ENCODE measurements at regions not wholly inside any gene's neighbourhood (a gene's known extent, or its start where the extent isn't known, plus 50 kb on each side); places are given as distances from the start of the nearest gene placed in this dataset.
"Not testable (repeated sequence)": the region's sequence is repeated elsewhere in the genome, so short reads cannot be mapped to it uniquely, and the experiment has no call there.

DNA sequence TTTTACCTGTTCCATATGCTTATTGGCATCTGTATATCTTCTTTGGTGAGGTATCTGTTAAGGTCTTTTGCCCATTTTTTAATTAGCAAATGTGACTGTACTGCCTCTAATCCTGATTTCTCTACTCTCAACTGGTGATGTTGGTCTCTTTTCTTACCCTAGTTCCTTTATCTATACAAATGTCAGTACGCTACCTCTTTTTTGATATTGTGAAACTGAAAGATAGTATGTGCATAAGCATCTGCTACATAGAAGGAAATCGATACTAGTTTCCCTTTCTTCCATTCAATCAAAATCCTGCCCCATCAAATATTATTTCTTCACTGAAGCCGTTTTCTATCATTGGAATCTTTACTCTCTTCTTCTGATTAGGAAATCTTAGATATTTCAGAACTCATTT lies 194.9 kb upstream of the SPOPL start:
- no peak overlapping the region for H2AFZ ChIP-seq (ENCODE audit: low read length, unreplicated experiment)
- no peaks in the 10 kb centered on the region for H3K27me3 ChIP-seq (ENCODE audit: insufficient read depth, low read length)
- no peaks in the 10 kb centered on the region for H3K36me3 ChIP-seq (ENCODE audit: insufficient read depth, low read length)
- no peaks in the 10 kb centered on the region for H3K4me1 ChIP-seq (ENCODE audit: control insufficient read depth, insufficient read depth, low read length, unreplicated experiment)
- no peak overlapping the region for H3K27ac ChIP-seq (ENCODE audit: low read depth, low read length)
- H3K79me2 ChIP-seq (ENCODE audit: control insufficient read depth, insufficient read depth, low read length, unreplicated experiment): no peaks in the 10 kb centered on the region
- no peak overlapping the region for H3K4me3 ChIP-seq (ENCODE audit: low read depth, low read length)

DNA sequence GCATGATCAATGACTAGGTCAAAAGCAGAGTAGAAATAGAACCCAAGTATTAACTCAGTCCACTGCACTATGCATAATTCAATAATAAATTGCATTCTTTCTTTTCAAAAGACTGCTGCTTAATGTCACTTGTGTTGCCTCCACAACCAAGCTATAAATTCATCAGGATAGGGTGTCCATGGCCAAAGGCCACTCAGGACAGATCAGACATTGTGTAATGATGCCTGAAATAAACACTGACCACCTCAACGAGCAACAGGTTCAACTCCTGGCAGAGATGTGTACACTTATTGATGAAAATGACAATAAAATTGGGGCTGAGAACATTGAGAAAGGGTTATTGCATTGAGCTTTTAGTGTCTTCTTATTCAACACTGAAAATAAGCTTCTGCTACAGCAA lies 194.5 kb upstream of the SPOPL start:
- no peak overlapping the region for H3K4me3 ChIP-seq (ENCODE audit: low read depth, low read length)
- H3K36me3 ChIP-seq (ENCODE audit: insufficient read depth, low read length): no peaks in the 10 kb centered on the region
- no peak overlapping the region for H3K27ac ChIP-seq (ENCODE audit: low read depth, low read length)
- H3K79me2 ChIP-seq (ENCODE audit: control insufficient read depth, insufficient read depth, low read length, unreplicated experiment): no peaks in the 10 kb centered on the region
- no peak overlapping the region for H2AFZ ChIP-seq (ENCODE audit: low read length, unreplicated experiment)
- H3K4me1 ChIP-seq (ENCODE audit: control insufficient read depth, insufficient read depth, low read length, unreplicated experiment): no peaks in the 10 kb centered on the region
- no peaks in the 10 kb centered on the region for H3K27me3 ChIP-seq (ENCODE audit: insufficient read depth, low read length)

DNA sequence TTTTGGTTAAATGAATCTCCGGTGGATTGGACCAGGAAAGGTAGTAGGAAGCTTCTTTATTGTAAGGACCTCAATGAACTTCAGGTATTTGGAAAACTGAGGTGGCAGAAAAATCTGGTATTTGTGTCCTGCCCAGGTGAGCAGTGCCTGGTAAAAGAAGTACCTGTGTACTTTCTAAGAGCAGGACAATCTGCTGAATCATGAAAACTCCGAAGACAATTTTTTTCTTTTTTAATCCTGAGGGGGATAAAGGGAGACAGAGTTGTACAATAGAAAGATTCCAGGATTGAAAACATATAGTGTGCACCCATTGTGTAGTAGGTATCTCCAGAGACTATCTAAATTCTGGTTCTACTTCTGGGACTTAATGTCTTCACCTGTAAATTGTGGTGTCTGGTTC lies 191.8 kb upstream of the SPOPL start:
- no peaks in the 10 kb centered on the region for H3K79me2 ChIP-seq (ENCODE audit: control insufficient read depth, insufficient read depth, low read length, unreplicated experiment)
- no peak overlapping the region for H2AFZ ChIP-seq (ENCODE audit: low read length, unreplicated experiment)
- H3K27me3 ChIP-seq (ENCODE audit: insufficient read depth, low read length): no peaks in the 10 kb centered on the region
- H3K27ac ChIP-seq (ENCODE audit: low read depth, low read length): no peak overlapping the region
- no peaks in the 10 kb centered on the region for H3K36me3 ChIP-seq (ENCODE audit: insufficient read depth, low read length)
- H3K4me1 ChIP-seq (ENCODE audit: control insufficient read depth, insufficient read depth, low read length, unreplicated experiment): no peaks in the 10 kb centered on the region
- H3K4me3 ChIP-seq (ENCODE audit: low read depth, low read length): no peak overlapping the region

DNA sequence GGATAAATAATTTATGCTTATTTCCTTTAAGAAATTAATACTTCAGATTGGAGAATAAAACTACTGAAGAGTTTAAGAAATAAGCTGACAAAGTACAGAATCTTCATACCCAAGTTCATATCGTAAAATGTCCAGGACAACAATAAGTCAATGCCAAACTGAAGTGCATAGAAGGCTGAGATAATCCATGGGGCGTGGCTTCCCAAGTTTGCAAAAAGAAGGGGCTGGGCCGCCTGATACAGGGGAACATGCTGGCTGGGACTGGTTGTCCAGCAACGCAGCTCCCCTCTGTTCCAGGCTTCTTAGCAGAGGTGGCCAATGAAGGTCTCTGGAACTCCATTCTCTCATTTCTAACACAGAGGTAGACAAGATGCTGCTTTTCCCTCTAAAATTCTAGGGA lies 189.5 kb upstream of the SPOPL start:
- Histone ChIP-seq H3K4me1 (ENCODE audit: control insufficient read depth, insufficient read depth, low read length, unreplicated experiment) (no peaks in the 10 kb centered on the region), H3K79me2 (ENCODE audit: control insufficient read depth, insufficient read depth, low read length, unreplicated experiment) (no peaks in the 10 kb centered on the region), H3K27ac (ENCODE audit: low read depth, low read length) (no peak overlapping the region), H3K27me3 (ENCODE audit: insufficient read depth, low read length) (no peaks in the 10 kb centered on the region), H3K4me3 (ENCODE audit: low read depth, low read length) (no peak overlapping the region), H3K36me3 (ENCODE audit: insufficient read depth, low read length) (no peaks in the 10 kb centered on the region), H2AFZ (ENCODE audit: low read length, unreplicated experiment) (no peak overlapping the region)

DNA sequence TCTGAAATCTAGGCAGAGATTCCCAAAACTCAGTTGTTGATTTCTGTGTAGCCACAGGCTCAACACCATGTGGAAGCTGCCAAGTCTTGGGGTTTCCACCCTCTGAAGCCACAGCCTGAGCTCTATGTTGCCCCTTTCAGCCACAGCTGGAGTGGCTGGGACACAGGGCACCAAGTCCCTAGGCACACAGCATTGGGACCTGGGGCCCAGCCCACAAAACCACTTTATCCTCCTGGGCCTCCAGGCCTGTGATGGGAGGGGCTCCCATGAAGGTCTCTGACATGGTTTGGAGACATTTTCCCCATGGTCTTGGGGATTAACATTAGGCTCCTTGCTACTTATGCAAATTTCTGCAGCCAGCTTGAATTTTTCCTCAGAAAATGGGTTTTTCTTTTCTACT lies 186.0 kb upstream of the SPOPL start:
- not testable (repeated sequence) for H3K4me3 ChIP-seq (ENCODE audit: low read depth, low read length); H3K27ac ChIP-seq (ENCODE audit: low read depth, low read length); H3K79me2 ChIP-seq (ENCODE audit: control insufficient read depth, insufficient read depth, low read length, unreplicated experiment); H3K36me3 ChIP-seq (ENCODE audit: insufficient read depth, low read length); H3K4me1 ChIP-seq (ENCODE audit: control insufficient read depth, insufficient read depth, low read length, unreplicated experiment); H2AFZ ChIP-seq (ENCODE audit: low read length, unreplicated experiment); H3K27me3 ChIP-seq (ENCODE audit: insufficient read depth, low read length)

DNA sequence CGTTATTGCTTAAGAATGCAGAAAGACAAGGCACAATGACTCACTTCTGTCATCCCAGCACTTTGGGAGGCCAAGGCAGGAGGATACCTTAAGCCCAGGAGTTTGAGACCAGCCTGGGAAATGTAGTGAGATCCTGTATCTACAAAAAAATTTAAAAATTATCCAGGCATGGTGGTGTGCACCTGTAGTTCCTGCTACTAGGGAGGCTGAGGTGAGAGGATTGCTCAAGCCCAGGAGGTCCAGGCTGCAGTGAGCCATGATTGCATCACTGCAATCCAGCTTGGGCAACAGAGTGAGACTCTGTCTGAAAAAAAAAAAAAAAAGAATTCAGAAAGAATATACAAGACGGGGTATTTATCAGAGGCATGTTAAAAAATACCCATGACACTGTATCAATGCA lies 182.0 kb upstream of the SPOPL start:
- no peaks in the 10 kb centered on the region for H3K27me3 ChIP-seq (ENCODE audit: insufficient read depth, low read length)
- no peak overlapping the region for H3K4me3 ChIP-seq (ENCODE audit: low read depth, low read length)
- no peaks in the 10 kb centered on the region for H3K36me3 ChIP-seq (ENCODE audit: insufficient read depth, low read length)
- H2AFZ ChIP-seq (ENCODE audit: low read length, unreplicated experiment): no peak overlapping the region
- no peaks in the 10 kb centered on the region for H3K4me1 ChIP-seq (ENCODE audit: control insufficient read depth, insufficient read depth, low read length, unreplicated experiment)
- H3K27ac ChIP-seq (ENCODE audit: low read depth, low read length): no peak overlapping the region
- H3K79me2 ChIP-seq (ENCODE audit: control insufficient read depth, insufficient read depth, low read length, unreplicated experiment): no peaks in the 10 kb centered on the region

DNA sequence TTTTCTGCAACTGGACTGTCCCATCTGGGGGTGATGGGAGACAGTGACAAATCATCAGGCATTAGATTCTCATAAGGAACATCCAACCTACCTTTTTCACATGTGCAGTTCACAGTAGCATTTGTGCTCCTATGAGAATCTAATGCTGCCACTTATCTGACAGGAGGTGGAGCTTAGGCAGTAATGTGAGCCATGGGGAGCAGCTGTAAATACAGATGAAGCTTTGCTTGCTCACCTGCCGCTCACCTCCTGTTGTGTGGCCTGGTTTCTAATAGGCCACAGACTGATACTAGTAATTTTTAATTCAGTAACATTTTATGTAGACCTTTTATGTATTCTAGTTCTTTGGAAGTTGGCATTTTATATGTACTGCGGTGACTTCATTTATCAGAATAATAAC lies 180.1 kb upstream of the SPOPL start:
- Histone ChIP-seq H3K4me3 (ENCODE audit: low read depth, low read length) (no peak overlapping the region), H3K27me3 (ENCODE audit: insufficient read depth, low read length) (no peaks in the 10 kb centered on the region), H3K79me2 (ENCODE audit: control insufficient read depth, insufficient read depth, low read length, unreplicated experiment) (no peaks in the 10 kb centered on the region), H3K36me3 (ENCODE audit: insufficient read depth, low read length) (no peaks in the 10 kb centered on the region), H2AFZ (ENCODE audit: low read length, unreplicated experiment) (no peak overlapping the region), H3K4me1 (ENCODE audit: control insufficient read depth, insufficient read depth, low read length, unreplicated experiment) (no peaks in the 10 kb centered on the region), H3K27ac (ENCODE audit: low read depth, low read length) (no peak overlapping the region)

DNA sequence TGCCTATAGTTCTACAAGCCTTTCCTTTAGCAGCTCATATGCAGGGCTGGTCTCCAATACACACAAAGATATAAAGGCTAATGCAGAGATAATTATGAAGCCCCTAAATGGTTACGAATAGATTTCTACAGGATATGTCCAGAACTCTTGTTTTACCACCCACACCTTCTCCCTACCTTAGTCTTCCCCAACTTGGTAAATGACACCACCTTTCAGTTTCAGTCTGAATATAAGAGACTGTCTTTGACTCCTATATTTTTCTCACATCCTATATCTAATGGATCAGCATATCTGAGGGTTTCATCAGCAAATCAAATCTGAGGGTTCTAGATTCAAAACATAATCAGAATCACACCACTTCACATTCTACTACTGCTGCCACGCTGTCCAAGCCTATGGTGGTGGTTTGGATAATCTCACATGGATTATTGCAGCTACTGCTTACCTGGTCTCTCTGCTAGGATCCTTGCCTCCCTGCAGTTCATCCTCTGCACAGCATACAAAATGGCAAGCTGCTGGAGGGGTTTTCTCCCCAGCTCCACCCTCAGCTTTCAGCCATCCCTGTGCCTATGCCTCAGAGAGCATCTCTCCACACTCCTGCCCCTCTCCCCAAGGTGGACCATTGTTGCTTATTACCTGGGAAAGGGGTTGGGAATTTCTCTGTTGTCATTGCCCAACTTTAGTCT lies 178.0 kb upstream of the SPOPL start:
- H3K79me2 ChIP-seq (ENCODE audit: control insufficient read depth, insufficient read depth, low read length, unreplicated experiment): no peaks in the 10 kb centered on the region
- H3K4me3 ChIP-seq (ENCODE audit: low read depth, low read length): no peak overlapping the region
- peaks cover 8% of the 10 kb centered on the region for H3K4me1 ChIP-seq (ENCODE audit: control insufficient read depth, insufficient read depth, low read length, unreplicated experiment)
- H3K36me3 ChIP-seq (ENCODE audit: insufficient read depth, low read length): no peaks in the 10 kb centered on the region
- no peaks in the 10 kb centered on the region for H3K27me3 ChIP-seq (ENCODE audit: insufficient read depth, low read length)
- H3K27ac ChIP-seq (ENCODE audit: low read depth, low read length): no peak overlapping the region
- H2AFZ ChIP-seq (ENCODE audit: low read length, unreplicated experiment): no peak overlapping the region

DNA sequence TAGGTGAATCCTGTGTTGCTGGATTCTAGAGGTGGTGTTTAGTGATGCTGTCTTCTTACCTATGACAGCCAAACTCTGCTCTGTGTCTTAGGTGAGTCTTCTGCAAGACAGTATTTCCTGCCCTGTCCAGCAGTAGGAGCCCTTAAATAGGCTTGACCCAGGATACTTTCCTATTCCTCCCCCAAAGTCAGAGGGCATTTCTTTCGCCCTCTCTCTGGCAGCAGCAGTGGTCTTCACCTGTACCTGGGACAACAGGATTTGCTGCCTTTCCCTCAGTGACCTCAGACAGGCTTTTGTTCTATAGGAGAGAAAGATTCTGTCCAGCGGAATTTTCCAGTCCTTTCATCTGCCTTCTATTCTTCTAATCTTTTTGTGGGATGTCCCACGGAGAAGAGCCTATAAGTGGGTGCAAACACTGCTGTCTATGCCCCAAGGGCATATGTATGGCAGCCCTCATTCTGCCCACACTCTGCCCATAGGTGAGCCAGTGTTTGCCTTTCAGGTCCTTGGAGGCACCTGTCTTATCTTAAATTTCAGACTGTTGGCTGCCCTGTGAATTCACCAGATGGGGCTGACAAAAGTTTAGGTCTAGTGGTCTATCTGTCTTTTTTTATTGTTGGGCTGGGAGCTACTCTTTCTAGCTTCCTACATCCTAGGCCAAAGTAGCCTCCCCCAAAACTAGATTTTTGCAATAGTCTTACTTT lies 177.3 kb upstream of the SPOPL start:
- Histone ChIP-seq H3K27ac (ENCODE audit: low read depth, low read length) (no peak overlapping the region), H2AFZ (ENCODE audit: low read length, unreplicated experiment) (no peak overlapping the region), H3K79me2 (ENCODE audit: control insufficient read depth, insufficient read depth, low read length, unreplicated experiment) (no peaks in the 10 kb centered on the region), H3K4me1 (ENCODE audit: control insufficient read depth, insufficient read depth, low read length, unreplicated experiment) (peaks cover 11% of the 10 kb centered on the region), H3K4me3 (ENCODE audit: low read depth, low read length) (no peak overlapping the region), H3K36me3 (ENCODE audit: insufficient read depth, low read length) (no peaks in the 10 kb centered on the region), H3K27me3 (ENCODE audit: insufficient read depth, low read length) (no peaks in the 10 kb centered on the region)

DNA sequence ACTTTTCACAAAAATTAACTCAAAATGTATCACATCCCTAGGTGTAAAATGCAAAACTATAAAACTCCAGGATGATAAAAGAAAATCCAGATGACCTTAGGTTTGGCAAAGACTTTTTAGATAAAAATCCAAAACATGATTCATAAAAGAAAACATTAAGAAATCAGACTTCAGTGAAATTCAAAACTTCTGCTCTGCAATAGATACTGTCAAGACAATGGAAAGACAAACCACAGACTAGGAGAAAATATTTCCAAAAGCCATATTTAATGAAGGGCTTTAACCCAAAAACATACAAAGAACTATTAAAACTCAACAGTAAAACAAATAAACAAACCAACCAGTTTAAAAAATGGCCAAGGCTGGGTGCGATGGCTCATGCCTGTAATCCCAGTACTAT lies 173.6 kb upstream of the SPOPL start:
- Histone ChIP-seq H3K79me2 (ENCODE audit: control insufficient read depth, insufficient read depth, low read length, unreplicated experiment) (no peaks in the 10 kb centered on the region), H3K36me3 (ENCODE audit: insufficient read depth, low read length) (no peaks in the 10 kb centered on the region), H3K27me3 (ENCODE audit: insufficient read depth, low read length) (no peaks in the 10 kb centered on the region), H2AFZ (ENCODE audit: low read length, unreplicated experiment) (no peak overlapping the region), H3K4me3 (ENCODE audit: low read depth, low read length) (no peak overlapping the region), H3K27ac (ENCODE audit: low read depth, low read length) (no peak overlapping the region), H3K4me1 (ENCODE audit: control insufficient read depth, insufficient read depth, low read length, unreplicated experiment) (peaks cover 12% of the 10 kb centered on the region)

DNA sequence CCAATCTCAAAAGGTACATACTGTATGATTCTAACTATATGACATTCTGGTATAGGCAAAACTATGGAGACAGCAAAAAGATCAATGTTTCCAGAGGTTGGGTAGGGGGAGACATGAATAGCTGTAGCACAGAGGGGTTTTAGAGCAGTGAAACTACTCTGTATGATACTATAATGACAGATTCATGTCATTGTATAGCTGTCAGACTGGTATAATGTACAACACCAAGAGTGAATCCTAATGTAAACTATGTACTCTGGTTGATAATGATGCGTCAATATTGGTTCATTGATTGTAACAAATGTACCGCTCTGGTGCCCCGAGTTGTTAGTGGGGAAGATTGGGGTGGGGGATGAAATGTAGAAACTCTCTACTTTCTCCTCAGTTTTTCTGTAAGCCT lies 172.4 kb upstream of the SPOPL start:
- Histone ChIP-seq H3K36me3 (ENCODE audit: insufficient read depth, low read length) (no peaks in the 10 kb centered on the region), H2AFZ (ENCODE audit: low read length, unreplicated experiment) (no peak overlapping the region), H3K79me2 (ENCODE audit: control insufficient read depth, insufficient read depth, low read length, unreplicated experiment) (no peaks in the 10 kb centered on the region), H3K27ac (ENCODE audit: low read depth, low read length) (no peak overlapping the region), H3K4me3 (ENCODE audit: low read depth, low read length) (no peak overlapping the region), H3K4me1 (ENCODE audit: control insufficient read depth, insufficient read depth, low read length, unreplicated experiment) (peaks cover 12% of the 10 kb centered on the region), H3K27me3 (ENCODE audit: insufficient read depth, low read length) (no peaks in the 10 kb centered on the region)
